MCF 10A (cell line): ENCODE measurements at regions not wholly inside any gene's neighbourhood (a gene's known extent, or its start where the extent isn't known, plus 50 kb on each side); places are given as distances from the start of the nearest gene placed in this dataset.

ENCODE experiments used
- BruUV-seq: library from RNA; stranded (reverse); fragments of 400-500 nt; replicated peaks from 2 replicates; lab custom pipeline; 2021; lab: Mats Ljungman, UMichigan
- CTCF ChIA-PET: fragments of 300-600 bp; sonication (Branson Sonifier 250); formaldehyde crosslinking; extraction: SDS; loops from one replicate; lab custom pipeline; 2021; ENCODE audit warnings: antibody characterized with exemption, inconsistent platforms; lab: Yijun Ruan, JAX
- POLR2A ChIA-PET: fragments of 300-600, 350-650 bp; sonication (Branson Sonifier 250); formaldehyde crosslinking; extraction: SDS; loops from one replicate; lab custom pipeline; 2020; ENCODE audit warnings: antibody characterized with exemption, inconsistent platforms; lab: Yijun Ruan, JAX
- DNase-seq: peaks from one replicate; pipeline ENCODE4 v3.0.0-alpha.2; 2018; ENCODE audit not compliant: unreplicated experiment
- H3K27ac Mint-ChIP-seq: one replicate; pipeline ENCODE4 v1.8.0; 2022; ENCODE audit warnings: mild to moderate bottlenecking, low read depth, mixed read lengths; ENCODE audit not compliant: unreplicated experiment
- H3K27me3 Mint-ChIP-seq: one replicate; pipeline ENCODE4 v1.8.0; 2022; ENCODE audit warnings: mixed read lengths; ENCODE audit not compliant: insufficient read depth, unreplicated experiment
- H3K36me3 Mint-ChIP-seq: one replicate; pipeline ENCODE4 v1.8.0; 2022; ENCODE audit warnings: mild to moderate bottlenecking, moderate library complexity, mixed read lengths; ENCODE audit not compliant: insufficient read depth, unreplicated experiment
- H3K4me1 Mint-ChIP-seq: one replicate; pipeline ENCODE4 v1.8.0; 2022; ENCODE audit warnings: mixed read lengths; ENCODE audit not compliant: insufficient read depth, unreplicated experiment
- H3K4me3 Mint-ChIP-seq: one replicate; pipeline ENCODE4 v1.8.0; 2022; ENCODE audit warnings: mild to moderate bottlenecking, moderate library complexity, mixed read lengths; ENCODE audit not compliant: unreplicated experiment
- H3K9me3 Mint-ChIP-seq: one replicate; pipeline ENCODE4 v1.8.0; 2022; ENCODE audit warnings: mixed read lengths; ENCODE audit not compliant: unreplicated experiment
- intact Hi-C: fragments of 100-400 bp; cut with micrococcal nuclease; formaldehyde crosslinking; loops from 2 replicates; pipeline ENCODE4 v1.14.1; 2022
- TF ChIP-seq, protein P1 (sequence below): fragments of 200-600 bp; IDR thresholded peaks from one replicate; pipeline ENCODE4 v1.8.0; 2022; ENCODE audit warnings: antibody characterized with exemption, mild to moderate bottlenecking; ENCODE audit not compliant: unreplicated experiment

DNA sequence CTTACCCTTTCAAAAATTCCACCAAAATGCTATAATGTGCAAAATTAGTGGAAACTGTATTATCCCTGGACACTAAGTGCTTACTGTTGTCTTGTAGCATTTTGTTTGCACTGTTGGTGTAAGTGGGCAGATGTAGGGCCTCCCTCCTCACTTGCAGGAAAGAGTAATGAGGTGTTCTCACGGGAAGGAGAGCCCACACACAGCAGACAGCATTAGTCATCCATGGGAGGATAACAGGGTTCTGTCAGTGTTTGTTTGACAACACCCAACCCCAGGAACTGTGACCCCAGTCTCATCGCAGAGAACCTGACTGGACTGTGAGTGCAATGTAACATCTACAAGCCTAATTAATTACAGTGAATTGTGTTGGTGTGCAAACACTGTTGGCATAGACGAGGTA is 58.7 kb upstream of the VSTM2A start:
- no peaks in the 10 kb centered on the region for H3K36me3 Mint-ChIP-seq
- H3K27ac Mint-ChIP-seq: no peak overlapping the region
- intact Hi-C loops: no loop called here
- TF ChIP-seq, protein P1, sequence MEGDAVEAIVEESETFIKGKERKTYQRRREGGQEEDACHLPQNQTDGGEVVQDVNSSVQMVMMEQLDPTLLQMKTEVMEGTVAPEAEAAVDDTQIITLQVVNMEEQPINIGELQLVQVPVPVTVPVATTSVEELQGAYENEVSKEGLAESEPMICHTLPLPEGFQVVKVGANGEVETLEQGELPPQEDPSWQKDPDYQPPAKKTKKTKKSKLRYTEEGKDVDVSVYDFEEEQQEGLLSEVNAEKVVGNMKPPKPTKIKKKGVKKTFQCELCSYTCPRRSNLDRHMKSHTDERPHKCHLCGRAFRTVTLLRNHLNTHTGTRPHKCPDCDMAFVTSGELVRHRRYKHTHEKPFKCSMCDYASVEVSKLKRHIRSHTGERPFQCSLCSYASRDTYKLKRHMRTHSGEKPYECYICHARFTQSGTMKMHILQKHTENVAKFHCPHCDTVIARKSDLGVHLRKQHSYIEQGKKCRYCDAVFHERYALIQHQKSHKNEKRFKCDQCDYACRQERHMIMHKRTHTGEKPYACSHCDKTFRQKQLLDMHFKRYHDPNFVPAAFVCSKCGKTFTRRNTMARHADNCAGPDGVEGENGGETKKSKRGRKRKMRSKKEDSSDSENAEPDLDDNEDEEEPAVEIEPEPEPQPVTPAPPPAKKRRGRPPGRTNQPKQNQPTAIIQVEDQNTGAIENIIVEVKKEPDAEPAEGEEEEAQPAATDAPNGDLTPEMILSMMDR: no peak
- H3K27me3 Mint-ChIP-seq: peaks cover 39% of the 10 kb centered on the region
- no peaks in the 10 kb centered on the region for H3K4me1 Mint-ChIP-seq
- ChIA-PET POLR2A (no interaction called here), CTCF (no interaction called here)
- no peak overlapping the region for H3K4me3 Mint-ChIP-seq
- BruUV-seq: no TSS peak
- no peak for DNase-seq
- no peaks in the 10 kb centered on the region for H3K9me3 Mint-ChIP-seq

DNA sequence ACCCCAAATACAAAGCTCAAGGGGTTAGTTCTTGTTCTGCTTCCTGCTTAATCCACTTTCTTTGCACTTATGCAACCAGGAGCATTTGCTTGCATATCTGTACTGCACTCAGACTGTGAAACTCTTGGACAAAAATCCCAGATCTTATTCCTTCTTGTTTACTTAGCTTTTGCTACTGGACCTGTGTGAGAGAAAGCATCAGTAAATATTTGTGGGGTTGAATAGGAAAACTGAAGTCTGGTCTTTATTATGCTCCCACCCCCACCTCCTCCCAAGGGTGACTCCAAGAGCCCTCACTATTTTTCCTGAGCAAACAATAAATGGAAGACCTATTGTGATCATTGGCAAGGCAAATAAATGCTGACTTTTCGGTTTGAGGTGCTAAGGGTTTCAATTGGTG is 57.1 kb upstream of the VSTM2A start:
- intact Hi-C loops: no loop called here
- Mint-ChIP-seq H3K27ac (no peak overlapping the region), H3K27me3 (peaks cover 27% of the 10 kb centered on the region), H3K4me3 (no peak overlapping the region), H3K4me1 (no peaks in the 10 kb centered on the region), H3K36me3 (no peaks in the 10 kb centered on the region), H3K9me3 (no peaks in the 10 kb centered on the region)
- TF ChIP-seq, protein P1: no peak
- DNase-seq: no peak
- ChIA-PET POLR2A (no interaction called here), CTCF (no interaction called here)
- BruUV-seq: no TSS peak
